D721Med (cell line): ENCODE measurements at regions not wholly inside any gene's neighbourhood (a gene's known extent, or its start where the extent isn't known, plus 50 kb on each side); places are given as distances from the start of the nearest gene placed in this dataset.

ENCODE experiments used
- DNase-seq: peaks from one replicate; pipeline ENCODE4 v3.0.0; 2011; ENCODE audit warnings: low spot score; ENCODE audit not compliant: insufficient read length
- FAIRE-seq: peaks from 2 replicates; lab custom pipeline; 2011; peaks lifted over from hg19 to GRCh38; lab: Jason Lieb, UNC
- CTCF ChIP-seq: IDR thresholded peaks from 2 replicates; pipeline ENCODE4 v1.5.1; 2012; ENCODE audit warnings: mild to moderate bottlenecking, control low read depth; ENCODE audit not compliant: insufficient read depth; ENCODE audit errors: missing control alignments

DNA sequence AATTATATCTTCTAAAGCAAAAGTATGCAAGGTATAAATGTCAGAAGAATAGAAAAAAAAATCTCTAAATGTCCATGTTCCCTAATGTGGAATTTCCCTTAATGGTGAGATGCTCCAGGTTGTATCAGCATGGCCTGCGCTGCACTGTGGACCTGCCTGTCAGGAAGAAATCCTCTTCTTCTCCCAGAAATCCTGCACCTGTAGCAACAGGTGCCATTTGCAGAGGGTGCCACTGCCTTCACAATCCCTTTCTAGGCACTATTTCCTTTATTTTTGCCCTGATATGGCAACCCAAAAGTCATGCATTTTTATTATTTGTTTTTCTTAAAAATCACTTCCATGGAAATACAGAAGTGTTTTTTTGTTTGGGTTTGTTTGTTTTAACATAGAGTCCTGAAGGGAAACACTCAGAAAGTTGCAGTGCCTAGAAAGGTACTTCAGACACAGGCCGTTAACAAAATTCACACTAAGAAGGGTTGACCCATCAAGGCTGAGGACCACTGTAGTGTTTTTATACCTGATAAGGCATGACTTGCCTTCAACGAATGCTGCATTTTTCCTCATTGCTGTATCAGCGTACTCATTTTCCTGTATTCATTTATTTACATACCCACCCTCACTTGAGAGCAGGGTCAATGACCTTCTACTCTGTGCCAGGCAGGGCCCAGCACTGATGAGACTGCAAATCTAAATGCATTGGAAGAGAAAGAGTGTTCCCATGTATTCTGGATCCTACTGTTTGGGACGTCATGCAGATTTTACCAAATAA, 177.8 kb downstream of the SNX18 start:
- TF ChIP-seq CTCF: no peak
- no peak for DNase-seq
- no peak for FAIRE-seq

- FAIRE-seq (no peak), DNase-seq (no peak)
- TF ChIP-seq CTCF: no peak
Observed at GRCh38 chr5:54693936-54694657, 176.5 kb downstream of the SNX18 start.

- FAIRE-seq: no peak
- TF ChIP-seq CTCF: no peak
- no peak for DNase-seq
Observed at GRCh38 chr5:54692631-54693030, 175.1 kb downstream of the SNX18 start.

DNA sequence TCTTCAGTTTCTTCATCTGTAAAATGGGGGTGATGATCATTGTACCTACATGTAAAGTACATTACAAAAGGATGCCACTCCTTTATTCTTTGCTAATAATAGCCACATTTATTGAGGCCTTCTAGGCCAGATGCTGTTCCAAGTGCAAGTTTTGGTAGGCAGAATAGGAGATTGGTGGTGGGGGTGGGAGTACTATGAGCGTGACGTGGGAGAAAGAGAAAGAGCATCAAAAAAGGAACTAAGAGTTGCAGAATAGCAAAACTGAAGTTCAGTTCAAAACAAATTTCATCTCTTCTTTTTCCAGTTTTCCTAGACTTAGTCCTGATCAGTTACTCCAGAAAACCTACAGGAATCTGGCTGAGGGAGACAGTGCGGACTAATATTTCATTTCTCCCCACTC, 174.1 kb downstream of the SNX18 start:
- DNase-seq (no peak), FAIRE-seq (no peak)
- TF ChIP-seq CTCF: no peak

- no peak for TF ChIP-seq CTCF
- no peak for DNase-seq
- no peak for FAIRE-seq
Observed at GRCh38 chr5:54689411-54690251, 172.1 kb downstream of the SNX18 start.

- no peak for DNase-seq
- no peak for FAIRE-seq
- TF ChIP-seq CTCF: no peak
Observed at GRCh38 chr5:54680998-54681397, 163.4 kb downstream of the SNX18 start.
